ENCODE measurements at regions not wholly inside any gene's neighbourhood (a gene's known extent, or its start where the extent isn't known, plus 50 kb on each side); places are given as distances from the start of the nearest gene placed in this dataset.
"Not testable (repeated sequence)": the region's sequence is repeated elsewhere in the genome, so short reads cannot be mapped to it uniquely, and the experiment has no call there.

DNA sequence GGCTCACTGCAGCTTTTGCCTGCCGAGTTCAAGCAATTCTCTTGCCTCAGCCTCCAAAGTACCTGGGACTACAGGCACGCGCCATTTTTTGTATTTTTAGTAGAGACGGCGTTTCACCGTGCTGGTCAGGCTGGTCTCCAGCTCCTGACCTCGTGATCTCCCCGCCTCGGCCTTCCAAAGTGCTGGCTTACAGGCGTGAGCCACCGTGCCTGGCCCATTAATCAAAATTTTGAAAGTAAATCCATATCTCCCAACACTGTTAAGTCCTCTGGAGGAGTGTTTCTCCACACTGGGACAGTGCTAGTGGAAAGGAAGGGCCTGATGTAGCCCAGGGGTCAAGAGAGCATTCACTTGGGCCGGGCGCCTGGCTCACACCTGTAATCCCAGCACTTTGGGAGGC is 644.6 kb downstream of the SH2D4B start:
- TF ChIP-seq EZH2phosphoT487 (IDR thresholded peaks at IDR 0.05; ENCODE audit: borderline replicate concordance, low read depth, low read length) = no peak
- TF ChIP-seq, protein P1, sequence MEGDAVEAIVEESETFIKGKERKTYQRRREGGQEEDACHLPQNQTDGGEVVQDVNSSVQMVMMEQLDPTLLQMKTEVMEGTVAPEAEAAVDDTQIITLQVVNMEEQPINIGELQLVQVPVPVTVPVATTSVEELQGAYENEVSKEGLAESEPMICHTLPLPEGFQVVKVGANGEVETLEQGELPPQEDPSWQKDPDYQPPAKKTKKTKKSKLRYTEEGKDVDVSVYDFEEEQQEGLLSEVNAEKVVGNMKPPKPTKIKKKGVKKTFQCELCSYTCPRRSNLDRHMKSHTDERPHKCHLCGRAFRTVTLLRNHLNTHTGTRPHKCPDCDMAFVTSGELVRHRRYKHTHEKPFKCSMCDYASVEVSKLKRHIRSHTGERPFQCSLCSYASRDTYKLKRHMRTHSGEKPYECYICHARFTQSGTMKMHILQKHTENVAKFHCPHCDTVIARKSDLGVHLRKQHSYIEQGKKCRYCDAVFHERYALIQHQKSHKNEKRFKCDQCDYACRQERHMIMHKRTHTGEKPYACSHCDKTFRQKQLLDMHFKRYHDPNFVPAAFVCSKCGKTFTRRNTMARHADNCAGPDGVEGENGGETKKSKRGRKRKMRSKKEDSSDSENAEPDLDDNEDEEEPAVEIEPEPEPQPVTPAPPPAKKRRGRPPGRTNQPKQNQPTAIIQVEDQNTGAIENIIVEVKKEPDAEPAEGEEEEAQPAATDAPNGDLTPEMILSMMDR (conservative IDR thresholded peaks at IDR 0.05; ENCODE audit: low read length) = no peak
- intact Hi-C loops (cut with micrococcal nuclease; ENCODE audit: unreplicated experiment) = no loop called here
- H3K4me2 ChIP-seq (ENCODE audit: low read length) = no peak overlapping the region
- CTCF ChIA-PET (ENCODE audit: unreplicated experiment) = no interaction called here
- no peaks in the 10 kb centered on the region for H3K79me2 ChIP-seq (ENCODE audit: insufficient read depth, low read depth, low read length)
- no peak for DNase-seq (ENCODE audit: low spot score)
- no peaks in the 10 kb centered on the region for H3K9me2 ChIP-seq (ENCODE audit: insufficient read depth, low read length)
- no peak overlapping the region for H2AFZ ChIP-seq (ENCODE audit: low read length)
- BruUV-seq (replicated peaks) = no TSS peak
- H3K27ac ChIP-seq (ENCODE audit: low read depth, low read length, poor library complexity, severe bottlenecking) = no peak overlapping the region
- no peaks in the 10 kb centered on the region for H4K20me1 ChIP-seq (ENCODE audit: insufficient read depth, low read length)
- H3K36me3 ChIP-seq (ENCODE audit: insufficient read depth, low read length) = no peaks in the 10 kb centered on the region
- H3K9me3 ChIP-seq (ENCODE audit: low read length) = no peaks in the 10 kb centered on the region
- H3K4me3 ChIP-seq (ENCODE audit: low read depth, low read length, poor library complexity, severe bottlenecking) = no peak overlapping the region
- no peaks in the 10 kb centered on the region for H3K4me1 ChIP-seq (ENCODE audit: insufficient read depth, low read length, poor library complexity, severe bottlenecking)
- POLR2A ChIA-PET = no interaction called here

DNA sequence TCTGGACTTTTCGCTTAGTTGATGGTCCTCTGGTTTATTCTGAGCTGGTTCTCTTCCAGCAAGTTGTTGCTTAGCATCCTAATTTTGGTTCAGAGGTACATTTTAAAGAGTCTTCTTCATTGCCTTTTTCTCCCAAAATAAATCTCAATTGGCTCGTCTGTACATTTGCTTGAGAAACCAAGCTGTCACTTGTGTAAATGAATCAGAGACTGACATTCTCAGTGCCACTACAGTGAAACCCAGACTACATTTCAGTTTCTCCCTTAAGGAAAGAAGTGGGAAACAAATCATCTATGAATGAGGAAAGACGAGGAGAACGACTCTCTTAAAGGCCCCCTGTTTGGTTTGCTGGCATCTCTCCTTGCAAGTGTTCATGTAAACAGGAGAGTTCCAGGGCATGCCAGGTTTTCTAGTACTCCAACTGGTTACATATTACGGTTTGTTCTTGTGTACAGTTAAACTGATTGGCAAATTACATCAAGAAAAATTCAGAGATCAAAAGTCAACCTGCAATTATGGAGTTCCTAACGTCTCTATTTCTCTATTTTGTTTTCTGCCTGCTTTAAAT is 654.6 kb downstream of the SH2D4B start:
- no peak for DNase-seq (ENCODE audit: low spot score)
- no peaks in the 10 kb centered on the region for H3K79me2 ChIP-seq (ENCODE audit: insufficient read depth, low read depth, low read length)
- no peak overlapping the region for H3K4me3 ChIP-seq (ENCODE audit: low read depth, low read length, poor library complexity, severe bottlenecking)
- no TSS peak for BruUV-seq (replicated peaks)
- no peaks in the 10 kb centered on the region for H3K9me2 ChIP-seq (ENCODE audit: insufficient read depth, low read length)
- intact Hi-C loops (cut with micrococcal nuclease; ENCODE audit: unreplicated experiment) = no loop called here
- no peak overlapping the region for H3K27ac ChIP-seq (ENCODE audit: low read depth, low read length, poor library complexity, severe bottlenecking)
- ChIA-PET CTCF (ENCODE audit: unreplicated experiment) (no interaction called here), POLR2A (no interaction called here)
- no peaks in the 10 kb centered on the region for H3K36me3 ChIP-seq (ENCODE audit: insufficient read depth, low read length)
- no peak overlapping the region for H2AFZ ChIP-seq (ENCODE audit: low read length)
- no peaks in the 10 kb centered on the region for H4K20me1 ChIP-seq (ENCODE audit: insufficient read depth, low read length)
- H3K9me3 ChIP-seq (ENCODE audit: low read length) = no peaks in the 10 kb centered on the region
- TF ChIP-seq, protein P1 (conservative IDR thresholded peaks at IDR 0.05; ENCODE audit: low read length) = no peak
- TF ChIP-seq EZH2phosphoT487 (IDR thresholded peaks at IDR 0.05; ENCODE audit: borderline replicate concordance, low read depth, low read length) = no peak
- no peak overlapping the region for H3K4me2 ChIP-seq (ENCODE audit: low read length)
- no peaks in the 10 kb centered on the region for H3K4me1 ChIP-seq (ENCODE audit: insufficient read depth, low read length, poor library complexity, severe bottlenecking)

DNA sequence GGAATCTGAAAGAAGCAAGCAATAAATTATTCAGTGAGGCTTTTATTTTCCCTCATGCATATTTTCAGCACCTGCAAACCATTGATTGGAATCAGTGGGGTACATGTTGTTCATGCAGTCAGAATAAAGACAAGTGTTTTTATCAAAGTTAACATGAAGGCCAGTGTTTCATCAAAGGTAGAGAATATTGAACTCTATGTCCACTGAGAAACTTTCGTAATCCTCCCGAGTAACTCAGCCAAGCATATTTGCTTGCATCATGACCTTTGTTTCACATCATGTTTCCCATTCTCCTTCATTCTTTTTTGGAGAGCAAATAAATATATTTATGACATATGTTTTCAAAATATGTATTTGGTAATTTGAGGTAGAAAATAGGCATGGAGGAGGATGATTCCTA is 663.1 kb downstream of the SH2D4B start:
- TF ChIP-seq, protein P1 (conservative IDR thresholded peaks at IDR 0.05; ENCODE audit: low read length) = no peak
- no peak for TF ChIP-seq EZH2phosphoT487 (IDR thresholded peaks at IDR 0.05; ENCODE audit: borderline replicate concordance, low read depth, low read length)
- no peak for DNase-seq (ENCODE audit: low spot score)
- H4K20me1 ChIP-seq (ENCODE audit: insufficient read depth, low read length) = no peaks in the 10 kb centered on the region
- ChIA-PET POLR2A (no interaction called here), CTCF (ENCODE audit: unreplicated experiment) (no interaction called here)
- no peaks in the 10 kb centered on the region for H3K9me3 ChIP-seq (ENCODE audit: low read length)
- no peak overlapping the region for H2AFZ ChIP-seq (ENCODE audit: low read length)
- no peaks in the 10 kb centered on the region for H3K4me1 ChIP-seq (ENCODE audit: insufficient read depth, low read length, poor library complexity, severe bottlenecking)
- no peaks in the 10 kb centered on the region for H3K79me2 ChIP-seq (ENCODE audit: insufficient read depth, low read depth, low read length)
- H3K9me2 ChIP-seq (ENCODE audit: insufficient read depth, low read length) = no peaks in the 10 kb centered on the region
- no peak overlapping the region for H3K27ac ChIP-seq (ENCODE audit: low read depth, low read length, poor library complexity, severe bottlenecking)
- no peak overlapping the region for H3K4me2 ChIP-seq (ENCODE audit: low read length)
- H3K4me3 ChIP-seq (ENCODE audit: low read depth, low read length, poor library complexity, severe bottlenecking) = no peak overlapping the region
- H3K36me3 ChIP-seq (ENCODE audit: insufficient read depth, low read length) = no peaks in the 10 kb centered on the region
- intact Hi-C loops (cut with micrococcal nuclease; ENCODE audit: unreplicated experiment) = no loop called here
- BruUV-seq (replicated peaks) = no TSS peak

DNA sequence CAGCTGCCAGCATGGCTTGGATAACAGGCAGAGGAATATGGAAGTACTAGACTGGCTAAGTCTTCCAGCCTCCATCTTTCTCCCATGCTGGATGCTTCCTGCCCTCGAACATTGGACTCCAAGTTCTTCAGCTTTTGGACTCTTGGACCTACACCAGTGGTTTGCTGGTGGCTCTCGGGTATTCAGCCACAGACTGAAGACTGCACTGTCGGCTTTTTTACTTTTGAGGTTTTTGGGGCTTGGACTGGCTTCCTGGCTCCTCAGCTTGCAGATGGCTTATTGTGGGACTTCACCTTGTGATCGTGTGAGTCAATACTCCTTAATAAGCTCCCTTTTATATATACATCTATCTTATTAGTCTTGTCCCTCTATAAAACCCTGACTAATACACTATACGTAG is 667.6 kb upstream of the NRG3 start:
- BruUV-seq (replicated peaks); H2AFZ ChIP-seq (ENCODE audit: low read length); H3K9me2 ChIP-seq (ENCODE audit: insufficient read depth, low read length); H3K27ac ChIP-seq (ENCODE audit: low read depth, low read length, poor library complexity, severe bottlenecking); H3K4me1 ChIP-seq (ENCODE audit: insufficient read depth, low read length, poor library complexity, severe bottlenecking); H3K9me3 ChIP-seq (ENCODE audit: low read length); CTCF ChIA-PET (ENCODE audit: unreplicated experiment); H3K4me2 ChIP-seq (ENCODE audit: low read length); H3K36me3 ChIP-seq (ENCODE audit: insufficient read depth, low read length); POLR2A ChIA-PET; intact Hi-C loops (cut with micrococcal nuclease; ENCODE audit: unreplicated experiment); H4K20me1 ChIP-seq (ENCODE audit: insufficient read depth, low read length); H3K79me2 ChIP-seq (ENCODE audit: insufficient read depth, low read depth, low read length); DNase-seq (ENCODE audit: low spot score); H3K4me3 ChIP-seq (ENCODE audit: low read depth, low read length, poor library complexity, severe bottlenecking): not testable (repeated sequence)

All from OCI-LY7 (cell line).